AG10803 (cell line): ENCODE measurements at regions not wholly inside any gene's neighbourhood (a gene's known extent, or its start where the extent isn't known, plus 50 kb on each side); places are given as distances from the start of the nearest gene placed in this dataset.

ENCODE experiments used
- DNase-seq: peaks from one replicate; pipeline ENCODE4 v3.0.0; 2010; ENCODE audit warnings: low read depth
- H3K4me3 ChIP-seq: 2 replicates; pipeline ENCODE4 v1.5.1; 2011; ENCODE audit warnings: mild to moderate bottlenecking, low read length, control low read depth
- TF ChIP-seq, protein P1 (sequence below): conservative IDR thresholded peaks from 2 replicates; pipeline ENCODE4 v1.5.1; 2011; ENCODE audit warnings: mild to moderate bottlenecking, low read length, control low read depth, inconsistent platforms

DNA sequence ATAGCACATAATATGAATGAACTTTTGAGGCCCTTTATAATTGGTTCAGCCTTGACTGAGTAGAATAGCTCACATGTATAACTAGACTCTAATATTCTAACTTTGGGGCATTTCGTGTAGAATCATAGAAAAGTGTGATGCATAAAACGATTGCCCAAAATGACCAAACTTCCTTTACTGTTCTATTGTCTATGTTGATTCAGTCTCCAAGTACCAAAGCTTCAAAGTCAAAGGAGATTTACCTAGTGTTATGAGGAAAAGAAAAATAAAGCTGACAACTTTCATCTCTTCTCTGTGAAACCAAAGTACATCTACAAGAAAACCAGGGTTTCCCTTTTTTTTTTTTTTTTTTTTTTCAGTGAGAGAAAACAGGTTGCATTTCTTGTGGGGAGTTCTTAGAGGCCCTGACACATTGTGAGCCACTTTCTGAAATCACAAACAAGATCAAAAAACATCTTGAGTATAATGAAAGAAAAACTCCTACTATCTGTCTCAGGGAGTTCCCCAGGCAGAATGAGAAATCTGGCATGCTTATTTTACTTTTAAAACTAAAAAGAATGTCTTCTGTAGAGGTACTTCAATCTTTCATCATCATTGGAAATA lies 183.4 kb downstream of the TNFSF18 start:
- H3K4me3 ChIP-seq: no peak overlapping the region
- DNase-seq: no peak
- TF ChIP-seq, protein P1, sequence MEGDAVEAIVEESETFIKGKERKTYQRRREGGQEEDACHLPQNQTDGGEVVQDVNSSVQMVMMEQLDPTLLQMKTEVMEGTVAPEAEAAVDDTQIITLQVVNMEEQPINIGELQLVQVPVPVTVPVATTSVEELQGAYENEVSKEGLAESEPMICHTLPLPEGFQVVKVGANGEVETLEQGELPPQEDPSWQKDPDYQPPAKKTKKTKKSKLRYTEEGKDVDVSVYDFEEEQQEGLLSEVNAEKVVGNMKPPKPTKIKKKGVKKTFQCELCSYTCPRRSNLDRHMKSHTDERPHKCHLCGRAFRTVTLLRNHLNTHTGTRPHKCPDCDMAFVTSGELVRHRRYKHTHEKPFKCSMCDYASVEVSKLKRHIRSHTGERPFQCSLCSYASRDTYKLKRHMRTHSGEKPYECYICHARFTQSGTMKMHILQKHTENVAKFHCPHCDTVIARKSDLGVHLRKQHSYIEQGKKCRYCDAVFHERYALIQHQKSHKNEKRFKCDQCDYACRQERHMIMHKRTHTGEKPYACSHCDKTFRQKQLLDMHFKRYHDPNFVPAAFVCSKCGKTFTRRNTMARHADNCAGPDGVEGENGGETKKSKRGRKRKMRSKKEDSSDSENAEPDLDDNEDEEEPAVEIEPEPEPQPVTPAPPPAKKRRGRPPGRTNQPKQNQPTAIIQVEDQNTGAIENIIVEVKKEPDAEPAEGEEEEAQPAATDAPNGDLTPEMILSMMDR: no peak

DNA sequence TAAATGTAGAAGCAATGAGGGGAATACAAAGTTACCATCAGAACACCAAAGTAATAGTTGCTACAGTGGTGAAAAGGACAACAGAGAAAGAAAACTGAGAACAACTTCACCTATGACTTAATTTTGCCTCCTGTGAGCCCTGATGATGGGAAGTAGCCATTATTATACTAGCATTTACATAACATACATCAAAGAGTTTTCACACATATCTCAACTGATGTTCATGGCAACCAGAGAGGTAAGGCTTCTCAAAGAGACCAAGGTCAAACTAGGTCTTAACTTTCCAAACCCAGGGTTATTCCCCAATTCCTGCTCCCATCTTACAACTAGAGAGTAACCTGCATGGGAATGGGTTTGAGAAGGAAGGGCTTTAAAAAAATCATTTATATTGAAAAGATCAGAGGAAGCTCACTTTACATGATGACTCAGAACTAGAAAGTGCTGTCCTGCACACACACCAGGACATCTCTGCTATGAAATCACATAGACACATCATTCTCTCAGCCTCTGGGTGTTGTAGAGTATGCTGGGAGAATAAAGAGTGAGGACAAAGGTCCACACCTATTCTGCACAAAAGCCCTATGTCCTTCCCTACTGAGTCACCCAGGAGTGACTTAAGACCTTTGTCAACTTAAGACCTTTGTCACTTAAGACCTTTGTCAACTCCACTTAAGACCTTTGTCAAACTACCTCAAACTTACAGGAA lies 179.7 kb downstream of the TNFSF18 start:
- DNase-seq: no peak
- H3K4me3 ChIP-seq: no peak overlapping the region
- TF ChIP-seq, protein P1: no peak

DNA sequence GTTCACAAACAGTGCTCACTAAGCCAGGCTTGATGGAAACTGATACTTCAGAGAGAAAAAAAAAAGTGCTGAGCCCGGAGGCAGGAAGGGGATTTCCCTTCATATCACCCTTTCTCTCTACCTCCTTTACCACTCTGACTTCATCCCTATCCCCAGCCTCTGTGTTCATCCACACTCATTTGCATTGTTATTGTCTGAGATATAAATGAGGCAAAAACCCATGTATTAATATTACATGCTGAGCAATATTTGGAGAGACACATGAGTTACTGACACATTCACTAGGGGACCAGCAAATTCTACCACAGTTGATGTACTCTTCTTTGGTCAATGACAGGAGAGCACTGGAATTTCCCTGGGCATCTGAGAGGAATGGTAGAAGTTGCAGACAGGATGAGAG lies 175.8 kb downstream of the TNFSF18 start:
- no peak overlapping the region for H3K4me3 ChIP-seq
- DNase-seq: no peak
- TF ChIP-seq, protein P1: no peak

DNA sequence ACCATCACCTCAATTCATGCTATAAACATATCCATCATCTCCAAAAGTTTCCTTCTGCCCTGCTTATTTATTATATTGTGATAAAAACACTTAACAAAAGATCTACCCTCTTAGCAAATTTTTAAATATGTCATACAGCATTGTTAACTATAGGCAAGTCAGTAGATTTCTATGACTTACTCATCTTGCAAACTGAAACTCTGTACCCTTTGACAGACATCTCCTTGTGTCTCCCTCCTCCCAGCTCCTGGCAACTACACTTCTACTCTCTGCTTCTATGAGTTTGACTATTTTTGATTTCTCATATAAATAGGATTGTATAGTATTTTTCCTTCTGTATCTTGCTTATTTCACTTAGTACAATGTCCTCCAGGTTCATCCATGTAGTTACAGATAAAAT lies 174.8 kb downstream of the TNFSF18 start:
- no peak overlapping the region for H3K4me3 ChIP-seq
- TF ChIP-seq, protein P1: no peak
- DNase-seq: no peak

DNA sequence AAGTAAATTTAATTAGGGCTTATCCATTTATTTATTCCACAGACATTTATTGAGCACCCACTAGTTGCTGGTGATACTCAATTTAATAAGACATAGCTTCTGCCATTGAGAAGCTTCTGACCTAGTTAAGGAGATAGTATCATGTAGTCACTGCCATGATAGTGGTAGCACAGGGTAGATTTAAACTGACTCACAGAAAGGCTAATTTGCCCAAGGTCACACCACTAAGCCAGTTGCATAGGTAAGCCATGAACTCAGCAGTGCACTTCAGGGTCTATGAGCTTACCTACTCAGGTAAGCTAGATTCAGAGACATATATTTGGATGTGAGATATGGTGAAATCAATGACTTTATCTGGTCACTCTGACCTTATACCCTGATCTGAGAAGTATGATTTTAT lies 168.4 kb downstream of the TNFSF18 start:
- H3K4me3 ChIP-seq: no peak overlapping the region
- no peak for DNase-seq
- TF ChIP-seq, protein P1: no peak

DNA sequence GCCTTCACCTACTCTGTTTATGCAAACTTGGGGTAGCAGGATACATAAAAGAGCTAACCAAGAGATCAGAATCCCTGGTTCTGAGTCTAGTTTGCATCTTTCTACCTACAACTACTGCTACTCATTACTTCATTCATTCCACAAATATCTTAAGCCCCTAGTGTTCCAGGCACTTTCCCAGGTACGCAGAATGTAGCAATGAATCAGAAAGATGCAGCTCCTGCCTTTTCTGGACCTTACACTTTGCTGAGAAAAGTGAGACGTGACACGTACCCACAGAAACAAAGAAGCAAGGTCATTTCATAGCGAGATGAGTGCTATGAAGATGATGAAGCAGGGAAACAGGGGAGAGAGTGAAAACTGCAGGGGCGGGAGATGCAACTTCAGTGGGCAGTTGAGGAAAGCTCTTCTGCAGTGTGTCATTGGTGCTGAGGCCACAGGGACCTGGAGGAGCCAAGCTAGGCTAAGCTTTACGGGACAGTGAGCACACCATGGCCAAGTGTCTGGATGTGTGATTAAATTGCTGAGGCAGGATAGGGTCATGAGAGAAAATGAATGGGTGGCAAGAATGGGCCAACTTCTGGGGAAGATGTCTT lies 167.9 kb downstream of the TNFSF18 start:
- H3K4me3 ChIP-seq: no peak overlapping the region
- DNase-seq: no peak
- TF ChIP-seq, protein P1: no peak

DNA sequence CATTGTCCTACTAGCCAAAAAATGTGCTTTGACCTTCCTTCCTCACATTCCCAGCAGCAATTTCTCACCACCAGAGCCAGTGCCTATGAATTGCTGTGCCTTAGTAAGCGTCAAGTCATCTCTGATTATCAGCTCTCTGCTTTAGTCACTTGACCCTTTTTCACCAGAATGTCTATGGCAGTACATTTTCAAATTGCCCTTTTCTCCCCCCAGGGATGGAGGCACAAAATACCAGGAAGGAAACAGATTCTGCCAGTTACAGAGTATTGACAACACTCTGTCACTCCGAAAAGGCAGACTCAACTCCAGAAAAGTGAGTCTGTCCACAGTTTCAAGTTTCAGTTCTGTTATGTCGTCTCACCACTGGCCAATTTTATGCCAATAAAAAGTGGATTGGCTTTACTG lies 167.4 kb downstream of the TNFSF18 start:
- peak; percentile 45 for DNase-seq
- TF ChIP-seq, protein P1: no peak
- no peak overlapping the region for H3K4me3 ChIP-seq
